HG02678 (cell line): ENCODE measurements at regions not wholly inside any gene's neighbourhood (a gene's known extent, or its start where the extent isn't known, plus 50 kb on each side); places are given as distances from the start of the nearest gene placed in this dataset.

ENCODE experiments used
- ATAC-seq: cut with Tn5 transposase; IDR thresholded peaks from one replicate; pipeline ENCODE4 v1.9.1; 2021; ENCODE audit warnings: mild to moderate bottlenecking, moderate library complexity; ENCODE audit not compliant: unreplicated experiment

DNA sequence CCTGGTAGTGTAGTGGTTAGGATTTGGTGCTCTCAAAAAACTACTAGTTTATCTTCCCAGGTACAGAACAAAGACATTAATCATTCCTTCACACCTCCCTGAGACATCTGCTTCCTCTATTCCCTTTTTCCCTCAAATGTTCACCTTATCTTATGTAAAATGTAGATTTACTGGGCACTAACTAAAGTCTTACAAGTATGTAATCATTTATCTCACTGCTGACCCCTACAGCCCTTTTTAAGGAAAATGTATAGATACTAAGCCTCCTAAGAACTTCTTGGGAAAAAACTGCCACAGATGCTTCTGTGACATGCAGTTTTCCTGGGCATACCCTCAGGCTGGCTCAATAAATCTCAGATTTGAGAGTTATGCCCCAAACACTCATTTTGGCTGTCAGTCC is 50.8 kb upstream of the NEK7 start:
- no peak for ATAC-seq
